ENCODE measurements at regions not wholly inside any gene's neighbourhood (a gene's known extent, or its start where the extent isn't known, plus 50 kb on each side); places are given as distances from the start of the nearest gene placed in this dataset.

DNA sequence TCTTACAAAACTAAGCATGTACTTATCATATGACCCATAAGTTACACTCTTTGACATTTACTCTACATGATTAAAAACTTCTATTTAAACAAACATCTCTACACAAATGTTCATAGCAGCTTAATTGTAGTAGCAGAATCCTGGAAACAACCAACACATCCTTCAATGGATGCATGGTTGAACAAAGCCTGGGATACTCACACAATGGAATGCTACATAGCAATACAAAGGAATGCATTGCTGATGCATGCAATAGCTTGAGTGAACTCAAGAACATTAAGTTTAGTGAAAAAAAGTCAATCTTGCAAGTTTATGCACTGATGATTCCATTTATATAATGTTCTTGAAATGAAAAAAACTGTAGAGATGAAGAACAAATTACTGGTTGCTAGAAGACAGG is 686.9 kb downstream of the LRRIQ3 start:
- Mint-ChIP-seq H3K36me3 (no peaks in the 10 kb centered on the region), H3K4me3 (no peak overlapping the region), H3K9me3 (peaks cover 2 to 9% (median 4%) of the 10 kb centered on the region in 7 donors), H3K27me3 (ENCODE audit: low read depth in 3 of 3) (peaks cover 0 to 4% (median 0%) of the 10 kb centered on the region in 3 donors), H3K4me1 (peaks cover 5% of the 10 kb centered on the region), H3K27ac (no peak overlapping the region)
- DNase-seq = no peak
- no peak overlapping the region for H2AFZ ChIP-seq (ENCODE audit: insufficient read depth, low read depth, low read length, poor library complexity, severe bottlenecking)
- H3K27ac ChIP-seq (ENCODE audit: low read depth in 1 of 2, low read length in 2 of 2) = no peak overlapping the region
- H3K9ac ChIP-seq (ENCODE audit: insufficient read depth, low read length, poor library complexity, severe bottlenecking) = no peak overlapping the region
- no peak overlapping the region for H3K4me2 ChIP-seq (replicated peaks; ENCODE audit: extremely low read depth, low read length, poor library complexity, severe bottlenecking)
- no peaks in the 10 kb centered on the region for H3K36me3 ChIP-seq (replicated peaks in 1 of 2; ENCODE audit: control insufficient read depth in 1 of 2, insufficient read depth in 2 of 2, low read length in 2 of 2)
- H3K9me3 ChIP-seq (replicated peaks in 1 of 2; ENCODE audit: control insufficient read depth in 1 of 2, insufficient read depth in 1 of 2, low read length in 2 of 2) = peaks cover 0 to 3% of the 10 kb centered on the region in 2 donors
- no peaks in the 10 kb centered on the region for H4K20me1 ChIP-seq (ENCODE audit: insufficient read depth, low read length)
- no peaks in the 10 kb centered on the region for H3K79me2 ChIP-seq (ENCODE audit: insufficient read depth, low read length)
- H3K27me3 ChIP-seq (ENCODE audit: control insufficient read depth in 2 of 2, insufficient read depth in 2 of 2, low read length in 2 of 2) = no peaks in the 10 kb centered on the region
- TF ChIP-seq, protein P1, sequence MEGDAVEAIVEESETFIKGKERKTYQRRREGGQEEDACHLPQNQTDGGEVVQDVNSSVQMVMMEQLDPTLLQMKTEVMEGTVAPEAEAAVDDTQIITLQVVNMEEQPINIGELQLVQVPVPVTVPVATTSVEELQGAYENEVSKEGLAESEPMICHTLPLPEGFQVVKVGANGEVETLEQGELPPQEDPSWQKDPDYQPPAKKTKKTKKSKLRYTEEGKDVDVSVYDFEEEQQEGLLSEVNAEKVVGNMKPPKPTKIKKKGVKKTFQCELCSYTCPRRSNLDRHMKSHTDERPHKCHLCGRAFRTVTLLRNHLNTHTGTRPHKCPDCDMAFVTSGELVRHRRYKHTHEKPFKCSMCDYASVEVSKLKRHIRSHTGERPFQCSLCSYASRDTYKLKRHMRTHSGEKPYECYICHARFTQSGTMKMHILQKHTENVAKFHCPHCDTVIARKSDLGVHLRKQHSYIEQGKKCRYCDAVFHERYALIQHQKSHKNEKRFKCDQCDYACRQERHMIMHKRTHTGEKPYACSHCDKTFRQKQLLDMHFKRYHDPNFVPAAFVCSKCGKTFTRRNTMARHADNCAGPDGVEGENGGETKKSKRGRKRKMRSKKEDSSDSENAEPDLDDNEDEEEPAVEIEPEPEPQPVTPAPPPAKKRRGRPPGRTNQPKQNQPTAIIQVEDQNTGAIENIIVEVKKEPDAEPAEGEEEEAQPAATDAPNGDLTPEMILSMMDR (IDR thresholded peaks at IDR 0.05) = no peak
- no peak overlapping the region for H3K4me3 ChIP-seq (replicated peaks in 1 of 3; ENCODE audit: low read depth in 2 of 3, low read length in 3 of 3)
- H3K4me1 ChIP-seq (ENCODE audit: control insufficient read depth in 1 of 2, insufficient read depth in 2 of 2, low read length in 2 of 2) = peaks cover under 1 to 4% of the 10 kb centered on the region in 2 donors
- intact Hi-C loops (cut with micrococcal nuclease) = no loop called here

DNA sequence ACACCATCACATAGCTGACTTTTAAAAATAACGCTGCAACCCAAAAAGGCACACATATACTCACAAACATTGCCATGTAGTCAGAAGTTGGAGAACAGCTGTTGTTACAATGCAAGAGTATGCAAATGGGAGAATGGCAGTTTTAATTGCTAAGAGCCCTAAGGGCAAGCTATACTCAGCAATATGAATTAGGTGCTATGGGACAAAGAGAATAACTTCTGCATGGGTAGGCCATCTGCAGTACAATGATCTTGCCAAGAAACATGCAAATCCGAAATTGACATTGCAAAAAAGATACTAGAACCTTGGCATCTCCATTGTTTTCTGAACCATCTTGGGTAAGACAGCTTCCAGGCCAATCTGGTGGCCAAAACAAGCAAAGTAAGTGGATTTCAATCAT is 697.8 kb downstream of the LRRIQ3 start:
- no peak overlapping the region for H3K4me3 Mint-ChIP-seq
- Histone ChIP-seq H3K27ac (ENCODE audit: low read depth in 1 of 2, low read length in 2 of 2) (no peak overlapping the region), H3K79me2 (ENCODE audit: insufficient read depth, low read length) (no peaks in the 10 kb centered on the region), H3K9ac (ENCODE audit: insufficient read depth, low read length, poor library complexity, severe bottlenecking) (no peak overlapping the region), H3K36me3 (replicated peaks in 1 of 2; ENCODE audit: control insufficient read depth in 1 of 2, insufficient read depth in 2 of 2, low read length in 2 of 2) (no peaks in the 10 kb centered on the region), H3K4me2 (replicated peaks; ENCODE audit: extremely low read depth, low read length, poor library complexity, severe bottlenecking) (no peak overlapping the region), H4K20me1 (ENCODE audit: insufficient read depth, low read length) (no peaks in the 10 kb centered on the region), H3K4me1 (ENCODE audit: control insufficient read depth in 1 of 2, insufficient read depth in 2 of 2, low read length in 2 of 2) (no peaks in the 10 kb centered on the region), H2AFZ (ENCODE audit: insufficient read depth, low read depth, low read length, poor library complexity, severe bottlenecking) (no peak overlapping the region), H3K4me3 (replicated peaks in 1 of 3; ENCODE audit: low read depth in 2 of 3, low read length in 3 of 3) (no peak overlapping the region), H3K27me3 (ENCODE audit: control insufficient read depth in 2 of 2, insufficient read depth in 2 of 2, low read length in 2 of 2) (no peaks in the 10 kb centered on the region), H3K9me3 (replicated peaks in 1 of 2; ENCODE audit: control insufficient read depth in 1 of 2, insufficient read depth in 1 of 2, low read length in 2 of 2) (no peaks in the 10 kb centered on the region)
- intact Hi-C loops (cut with micrococcal nuclease) = no loop called here
- H3K27ac Mint-ChIP-seq = no peak overlapping the region
- WGBS (ENCODE audit: insufficient coverage) = 70% methylated on average over 1 of the region's 2 CpGs
- peaks cover 1 to 7% (median 3%) of the 10 kb centered on the region in 7 donors for H3K9me3 Mint-ChIP-seq
- DNase-seq = no peak
- TF ChIP-seq, protein P1 (IDR thresholded peaks at IDR 0.05) = no peak
- H3K4me1 Mint-ChIP-seq = no peaks in the 10 kb centered on the region
- no peaks in the 10 kb centered on the region for H3K27me3 Mint-ChIP-seq (ENCODE audit: low read depth in 3 of 3)
- no peaks in the 10 kb centered on the region for H3K36me3 Mint-ChIP-seq
